Esophagus mucosa (tissue), 1 donor: ENCODE measurements at regions not wholly inside any gene's neighbourhood (a gene's known extent, or its start where the extent isn't known, plus 50 kb on each side); places are given as distances from the start of the nearest gene placed in this dataset.
"Not testable (repeated sequence)": the region's sequence is repeated elsewhere in the genome, so short reads cannot be mapped to it uniquely, and the experiment has no call there.

Experiments used
- ATAC-seq: fragments of 200-7000 bp; cut with Tn5 transposase; one replicate; pipeline ENCODE4 v1.9.1; 2020
- donor health status: DM: yes; HTN: yes; CAD: no.

DNA sequence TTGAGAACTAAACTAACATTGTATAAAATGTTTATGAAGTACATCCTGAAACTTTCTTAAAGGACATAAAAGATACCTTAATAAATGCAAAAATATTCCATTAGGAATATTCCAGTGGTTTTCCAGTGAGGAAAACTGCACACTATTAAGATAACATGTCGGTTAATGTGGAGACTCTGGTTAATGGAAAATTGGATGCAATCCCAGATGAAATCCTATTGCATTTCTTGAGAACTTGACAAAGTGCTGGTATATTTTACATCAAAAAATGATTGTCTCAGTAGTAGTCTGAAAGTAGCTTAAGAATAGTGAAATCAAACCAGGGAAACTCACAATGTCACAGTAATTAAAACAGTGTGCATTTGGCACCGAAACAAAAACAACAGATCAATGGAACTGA, 202.5 kb upstream of the MON1B start:
- ATAC-seq, result no peak

DNA sequence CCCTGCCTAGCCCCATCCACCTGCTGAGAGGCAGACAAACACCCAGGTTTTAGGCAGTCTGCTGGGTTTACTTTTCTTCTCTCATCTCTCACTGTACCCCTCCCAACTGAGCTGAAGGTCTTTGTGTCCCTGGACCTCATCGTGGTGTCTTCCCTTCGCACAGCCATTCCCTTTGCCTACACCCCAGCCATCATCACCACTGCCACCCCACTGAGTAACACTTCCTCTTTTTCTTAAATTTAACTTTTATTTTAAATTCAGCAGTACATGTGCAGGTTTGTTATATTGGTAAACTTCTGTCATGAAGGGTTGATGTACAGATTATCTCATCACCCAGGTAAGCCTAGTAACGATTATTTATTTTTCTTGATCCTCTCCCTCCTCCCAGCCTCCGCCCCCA, 188.3 kb upstream of the MON1B start:
- ATAC-seq, result no peak

DNA sequence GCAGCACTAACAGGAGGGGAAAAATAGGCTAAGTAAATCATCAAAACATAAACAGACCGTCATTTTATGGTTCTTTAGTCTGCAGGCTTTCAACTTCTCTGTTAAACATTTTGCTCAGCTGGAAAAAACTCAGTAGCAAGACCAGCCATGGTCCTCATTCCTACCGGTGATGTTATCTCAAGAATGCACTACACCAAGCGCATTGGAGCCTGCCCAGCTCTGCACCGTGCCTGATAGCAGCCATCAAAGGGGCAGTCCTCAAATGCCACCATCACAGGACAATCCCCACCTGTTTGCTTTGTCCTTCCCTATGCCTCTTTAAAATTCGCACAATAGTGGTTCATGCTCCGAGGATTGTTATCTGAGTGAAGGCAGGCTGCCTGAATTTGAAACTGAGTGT, 181.5 kb upstream of the MON1B start:
- no peak for ATAC-seq

DNA sequence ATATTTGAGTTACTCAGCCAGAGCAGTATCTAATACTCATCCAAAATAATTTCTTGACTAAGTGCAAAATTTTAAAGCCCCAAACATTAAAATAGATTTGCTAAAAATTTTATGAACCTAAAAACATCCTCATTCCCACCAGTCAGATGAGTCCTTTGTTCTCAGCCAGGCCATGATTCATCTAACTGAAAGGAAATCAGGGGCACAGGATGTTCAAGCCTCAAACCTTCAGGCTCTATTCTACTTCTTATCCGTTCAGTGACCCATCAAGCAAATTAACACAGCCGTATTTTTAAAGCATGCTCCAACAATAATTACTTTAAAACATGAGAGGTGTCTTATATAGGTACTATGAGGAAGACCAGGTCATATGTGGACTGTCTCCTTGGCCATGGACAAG, 176.5 kb upstream of the MON1B start:
- ATAC-seq, result no peak

DNA sequence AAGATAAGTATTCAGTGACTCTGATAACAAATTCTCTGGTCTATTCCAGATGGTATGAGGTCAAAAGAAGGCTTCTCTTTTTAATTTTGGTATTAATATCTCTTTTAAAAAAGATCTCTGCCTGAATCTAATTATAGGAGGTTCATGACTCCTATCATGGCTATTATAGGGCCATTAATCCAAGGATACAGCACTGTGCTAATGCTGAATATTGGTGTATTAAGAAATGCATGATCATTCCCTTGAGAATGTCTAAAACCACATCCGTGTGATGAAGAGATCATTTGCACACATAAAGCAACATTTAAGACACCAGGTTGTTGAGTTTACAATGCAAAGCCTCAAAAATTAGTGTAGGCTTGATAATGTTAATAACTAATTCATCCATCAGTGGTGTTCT, 160.4 kb upstream of the MON1B start:
- ATAC-seq, result no peak

DNA sequence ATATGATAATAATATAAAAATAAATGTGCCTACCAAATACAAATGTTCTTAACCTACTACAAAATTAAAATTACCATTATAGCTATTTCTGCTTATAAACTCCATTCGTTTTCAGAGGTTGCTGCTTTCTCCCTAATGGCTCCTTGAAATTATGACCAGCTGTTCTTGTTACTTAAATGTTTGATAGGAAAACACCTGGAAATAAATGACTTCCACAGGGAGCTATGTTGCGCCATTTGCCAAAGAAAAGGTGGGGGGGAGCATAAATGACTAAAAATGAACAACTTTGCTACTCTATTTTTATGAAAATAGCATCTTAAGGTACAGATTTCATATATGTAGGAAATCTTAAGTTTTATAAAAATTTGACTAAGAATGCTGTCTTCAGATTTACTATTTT, 157.5 kb upstream of the MON1B start:
- ATAC-seq, result no peak

DNA sequence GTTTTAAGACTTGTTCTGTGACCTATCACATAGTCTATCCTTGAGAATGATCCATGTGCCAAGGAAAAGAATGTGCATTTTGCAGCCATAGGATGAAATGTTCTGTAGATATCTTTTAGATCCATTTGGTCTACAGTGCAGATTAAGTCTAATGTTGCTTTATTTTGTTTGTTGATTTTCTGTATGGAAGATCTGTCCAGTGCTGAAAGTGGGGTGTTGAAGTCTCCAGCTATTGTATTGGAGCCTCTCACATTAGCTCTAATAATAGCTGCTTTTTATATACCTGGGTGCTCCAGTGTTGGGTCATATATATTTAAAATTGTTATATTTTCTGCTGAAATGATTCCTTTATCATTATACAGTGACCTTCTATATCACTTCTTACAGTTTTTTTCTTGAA, 155.6 kb upstream of the MON1B start:
- ATAC-seq, result no peak

DNA sequence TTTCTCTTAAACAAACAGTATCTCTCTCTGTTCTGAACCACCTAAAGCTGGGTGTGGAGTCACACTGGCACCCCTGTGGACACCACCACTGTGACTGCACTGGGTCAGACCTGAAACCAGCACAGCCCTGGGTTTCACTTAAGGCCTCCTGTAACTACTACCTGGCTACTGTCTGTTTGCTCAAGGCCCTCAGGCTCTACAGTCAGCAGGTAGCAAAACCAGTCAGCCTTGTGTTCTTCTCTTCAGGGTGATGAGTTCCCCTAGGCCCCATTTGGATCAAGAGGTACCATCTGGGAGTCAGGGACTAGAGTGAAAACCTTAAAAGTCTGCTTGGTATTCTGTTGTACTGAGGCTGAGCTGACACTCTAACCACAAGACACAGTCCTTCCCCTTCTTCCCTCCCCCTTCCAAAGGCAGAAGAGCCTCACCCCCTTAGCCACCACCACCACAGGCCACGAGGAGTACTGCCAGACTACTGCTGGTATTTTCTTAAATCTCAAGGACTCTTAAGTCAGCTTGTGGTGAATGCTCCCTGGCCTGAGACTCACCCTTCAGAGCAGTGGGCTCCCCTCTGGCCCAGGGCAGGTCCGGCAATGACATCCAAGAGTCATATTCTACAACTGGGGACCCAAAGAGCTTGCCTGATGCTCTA, 153.2 kb upstream of the MON1B start:
- no peak for ATAC-seq

DNA sequence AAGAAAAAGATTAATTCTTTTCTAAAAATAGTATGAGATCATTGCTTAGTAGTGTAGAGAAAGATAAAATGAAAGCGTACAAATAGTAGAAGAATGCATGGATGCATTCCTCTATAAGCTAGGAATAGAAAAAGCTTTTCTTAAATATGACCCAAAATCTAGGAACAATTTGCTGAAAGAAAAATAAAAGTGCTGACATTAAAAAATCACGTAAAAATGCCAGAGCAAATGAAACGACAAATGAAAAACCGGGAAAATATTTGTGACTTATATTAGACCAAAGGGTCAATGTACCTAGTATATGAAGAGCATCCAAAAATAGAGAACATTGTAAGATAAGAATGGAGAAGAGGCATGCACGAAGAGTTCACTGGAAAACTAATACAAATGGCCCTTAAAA, 149.5 kb upstream of the MON1B start:
- no peak for ATAC-seq

DNA sequence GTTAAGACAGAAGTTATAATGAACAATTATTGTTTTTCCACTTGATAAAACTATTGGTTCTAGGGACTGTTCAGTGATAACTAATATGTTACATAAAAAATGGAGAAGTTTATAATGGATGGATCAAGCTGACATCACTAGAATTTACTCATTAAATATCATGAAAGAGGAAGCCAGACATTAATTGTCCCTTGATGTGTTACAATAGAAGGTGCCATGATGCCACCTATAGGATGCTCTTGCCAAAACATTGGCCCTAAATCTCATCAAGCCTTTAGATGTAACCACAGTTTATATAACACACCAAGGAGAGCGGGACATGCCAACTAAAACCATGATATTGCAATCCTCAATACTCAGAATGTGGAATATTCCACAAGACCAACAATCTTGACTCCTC, 147.9 kb upstream of the MON1B start:
- no peak for ATAC-seq

DNA sequence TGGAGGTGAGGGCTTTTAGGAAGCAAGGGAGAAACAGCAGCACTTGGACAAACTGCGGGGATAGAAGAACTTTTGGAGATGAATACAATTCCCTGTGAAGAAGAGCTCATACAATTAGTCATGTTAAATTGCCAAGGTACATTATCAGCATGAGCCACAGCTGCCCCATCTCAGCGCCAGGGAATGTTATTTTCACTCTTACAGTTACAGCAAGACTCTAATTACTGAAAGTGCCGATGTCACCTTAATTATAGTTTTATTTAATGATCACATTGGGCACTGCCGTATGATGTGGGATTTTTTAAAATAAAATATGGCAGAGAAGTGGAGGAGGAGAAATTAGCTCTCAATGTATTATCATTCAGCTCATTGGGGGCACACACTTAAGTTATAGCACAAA, 144.8 kb upstream of the MON1B start:
- no peak for ATAC-seq

DNA sequence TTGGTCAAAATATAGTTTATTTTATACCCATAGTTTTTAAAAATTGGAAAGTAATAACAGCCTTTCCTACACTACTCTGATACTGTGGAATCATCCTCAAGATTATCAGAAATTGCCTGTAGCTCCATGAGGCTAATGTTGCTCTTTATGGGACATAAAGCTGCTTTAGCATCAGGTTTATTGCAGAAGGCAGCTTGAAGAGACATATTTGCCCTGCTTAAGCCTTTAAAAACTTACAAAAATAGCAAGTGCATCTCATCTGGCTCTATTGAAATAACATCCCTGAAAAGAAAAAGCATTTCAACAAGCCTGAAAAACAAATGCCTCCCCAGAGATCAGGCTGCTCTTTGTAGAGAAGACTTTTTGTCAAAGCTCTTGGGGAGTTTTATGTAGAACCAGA, 142.9 kb upstream of the MON1B start:
- ATAC-seq, result no peak

DNA sequence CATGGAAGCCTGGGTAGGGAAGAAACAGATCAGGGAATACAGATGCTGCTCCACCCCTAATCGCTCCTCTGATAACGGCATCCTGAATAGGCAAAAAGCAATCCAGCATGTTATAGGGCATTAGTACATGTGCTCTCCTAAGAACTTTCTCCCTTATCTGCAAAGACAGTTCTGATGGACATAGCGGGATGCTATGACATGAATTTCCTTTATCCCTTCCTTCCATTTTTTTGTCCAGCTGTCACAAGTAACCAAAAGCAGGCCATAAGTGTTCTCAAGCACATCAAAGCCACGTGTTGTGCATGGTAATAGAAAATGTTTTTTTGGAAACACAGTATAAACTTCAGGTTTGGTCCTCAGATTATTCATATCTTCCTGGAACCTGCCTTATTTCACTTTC, 141.4 kb upstream of the MON1B start:
- no peak for ATAC-seq

DNA sequence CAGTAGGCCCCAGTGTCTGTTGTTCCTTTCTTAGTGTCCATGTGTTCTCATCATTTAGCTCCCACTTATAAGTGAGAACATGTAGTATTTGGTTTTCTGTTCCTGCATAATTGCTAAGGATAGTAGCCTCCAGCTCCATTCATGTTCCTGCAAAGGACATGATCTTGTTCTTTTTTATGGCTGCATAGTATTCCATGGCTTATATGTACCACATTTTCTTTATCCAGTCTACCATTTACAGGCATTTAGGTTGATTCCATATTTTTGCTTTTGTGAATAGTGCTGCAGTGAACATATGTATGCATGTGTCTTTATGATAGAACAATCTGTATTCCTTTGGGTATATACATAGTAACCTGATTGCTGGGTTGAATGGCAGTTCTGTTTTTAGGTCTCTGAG, 134.4 kb upstream of the MON1B start:
- not testable (repeated sequence) for ATAC-seq

DNA sequence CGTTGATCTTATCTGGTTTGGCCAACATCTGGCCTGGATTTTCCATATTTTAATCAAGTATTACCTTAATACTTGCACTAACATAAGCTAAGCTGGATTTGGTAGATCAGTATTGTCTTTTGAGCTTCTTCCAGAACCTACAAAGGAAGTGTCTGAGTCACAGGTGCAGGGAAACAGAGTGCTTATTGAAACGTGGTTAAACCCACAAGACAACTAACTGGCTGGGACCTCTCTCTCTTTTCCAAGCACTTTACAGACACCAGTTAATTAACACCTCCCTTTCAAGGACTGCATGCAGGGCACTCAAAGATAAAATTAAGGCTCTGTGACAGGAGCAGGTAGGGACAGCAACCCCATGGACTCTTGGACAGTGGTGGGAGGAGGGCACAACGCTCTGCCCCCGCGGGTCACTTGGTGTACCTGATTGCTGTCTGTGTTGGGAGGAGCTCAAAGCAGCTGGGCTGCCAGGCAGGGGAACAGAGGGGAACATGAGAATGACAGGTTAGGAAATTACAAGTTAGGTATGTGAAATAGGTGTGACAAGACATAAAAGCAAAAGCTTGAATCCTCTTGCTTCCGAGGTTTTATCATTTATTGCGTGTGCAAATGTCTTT, 133.7 kb upstream of the MON1B start:
- ATAC-seq, result no peak

DNA sequence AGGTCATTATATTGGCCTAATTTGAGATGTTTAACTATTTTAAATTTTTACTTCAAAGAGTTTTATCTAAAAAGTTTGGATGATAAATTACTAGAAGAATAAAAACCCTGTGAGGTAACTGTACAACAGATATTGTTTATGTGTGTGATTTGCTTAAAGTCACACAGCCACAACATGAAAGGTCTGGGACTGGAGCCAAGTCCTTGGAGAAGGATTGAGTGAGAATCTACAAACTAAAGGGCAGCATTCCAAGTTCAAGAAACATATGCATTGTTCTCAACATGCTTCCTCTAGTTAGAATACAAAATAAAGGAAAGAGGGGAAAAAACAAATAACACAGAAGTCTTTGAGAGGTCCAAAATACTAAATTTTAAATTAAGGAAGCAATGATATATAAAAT, 131.5 kb upstream of the MON1B start:
- ATAC-seq, result no peak

DNA sequence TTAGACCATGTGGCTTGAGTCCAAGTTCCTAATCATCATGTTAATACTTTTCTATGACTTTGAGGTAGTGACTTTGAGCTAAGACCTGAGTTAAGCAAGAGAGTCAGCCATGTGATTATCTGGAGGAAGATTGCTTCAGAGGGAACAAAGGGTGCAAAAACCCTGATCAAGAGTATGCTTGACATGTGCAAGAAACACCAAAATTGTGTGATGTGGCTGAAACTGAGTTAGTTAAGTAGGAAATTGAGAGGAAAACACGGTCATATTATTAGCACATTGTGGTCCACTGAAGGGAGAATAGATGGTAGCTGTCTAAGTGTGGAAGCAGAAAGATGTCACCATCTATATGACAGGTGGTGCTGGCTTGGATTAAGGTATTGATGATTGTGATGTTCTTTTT, 130.4 kb upstream of the MON1B start:
- ATAC-seq, result no peak

DNA sequence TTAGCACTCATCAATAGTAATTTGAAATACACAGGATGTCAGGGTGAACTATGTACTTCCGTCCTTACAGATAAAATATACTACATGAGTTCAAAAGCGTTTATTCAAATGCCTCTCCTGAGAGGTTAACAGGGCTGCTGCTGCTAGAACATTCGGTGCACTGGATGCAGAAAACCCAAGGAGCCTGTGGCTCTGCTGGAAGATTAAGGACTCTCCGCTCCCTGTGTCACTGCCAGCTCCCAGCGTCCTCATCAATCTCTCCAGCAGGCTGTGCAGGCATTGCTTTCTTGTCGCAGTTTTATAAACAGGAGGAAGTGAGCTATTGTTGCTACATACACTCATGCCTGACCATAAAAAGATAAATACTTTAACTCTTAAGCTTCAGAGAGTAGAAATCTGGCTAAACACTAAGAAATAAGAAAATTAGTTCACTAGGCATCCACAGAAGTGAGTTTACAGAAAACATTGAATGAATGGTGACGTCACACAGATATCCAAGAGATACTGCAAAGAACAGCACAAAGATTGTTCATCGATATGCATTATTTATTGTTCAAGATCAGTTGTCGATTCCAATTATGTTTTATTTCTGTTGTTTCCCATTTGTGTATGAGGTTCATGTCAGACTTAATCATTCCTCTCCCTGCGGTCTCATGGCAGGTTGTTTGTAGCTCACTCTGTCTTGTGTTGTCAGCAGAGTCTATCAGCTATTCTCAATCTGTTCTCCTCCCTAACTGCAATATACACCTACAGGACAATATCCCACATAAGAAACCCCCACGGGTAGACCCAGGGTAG, 127.9 kb upstream of the MON1B start:
- no peak for ATAC-seq

DNA sequence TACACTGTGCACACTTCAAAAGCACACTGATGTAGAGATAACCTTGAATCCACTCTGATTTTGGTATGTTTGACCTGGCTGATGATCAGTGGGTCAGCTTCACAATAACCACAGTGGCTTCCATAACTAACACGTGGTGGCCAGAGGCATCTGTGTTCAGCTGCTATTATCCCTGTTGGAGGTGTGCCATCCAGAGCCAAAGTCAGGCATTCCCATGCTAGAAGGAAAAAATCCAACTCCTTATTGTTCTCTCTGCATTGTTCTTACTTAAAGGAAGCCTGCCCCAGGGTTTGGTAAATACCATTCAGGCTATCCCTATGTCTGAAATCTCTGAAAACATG, 127.3 kb upstream of the MON1B start:
- ATAC-seq, result no peak

DNA sequence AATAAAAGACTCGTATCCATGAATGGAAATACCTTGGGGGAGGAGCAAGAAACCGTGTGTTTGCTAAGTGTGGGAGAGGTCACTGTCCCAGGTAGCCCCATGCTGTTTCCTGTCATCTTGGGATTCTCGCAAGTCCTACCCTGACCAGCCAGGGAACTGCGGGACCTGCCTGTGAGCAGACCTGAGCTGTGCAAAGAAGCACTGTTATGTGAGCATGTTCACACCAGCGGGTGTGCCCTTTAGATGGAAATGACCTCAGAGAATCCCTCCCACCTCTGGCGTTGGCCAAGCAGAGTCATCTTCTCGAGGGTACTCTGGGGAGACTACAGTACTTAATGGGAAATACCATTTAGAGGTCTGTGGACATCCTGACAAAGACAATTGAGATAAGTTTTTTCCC, 127.0 kb upstream of the MON1B start:
- ATAC-seq, result no peak

DNA sequence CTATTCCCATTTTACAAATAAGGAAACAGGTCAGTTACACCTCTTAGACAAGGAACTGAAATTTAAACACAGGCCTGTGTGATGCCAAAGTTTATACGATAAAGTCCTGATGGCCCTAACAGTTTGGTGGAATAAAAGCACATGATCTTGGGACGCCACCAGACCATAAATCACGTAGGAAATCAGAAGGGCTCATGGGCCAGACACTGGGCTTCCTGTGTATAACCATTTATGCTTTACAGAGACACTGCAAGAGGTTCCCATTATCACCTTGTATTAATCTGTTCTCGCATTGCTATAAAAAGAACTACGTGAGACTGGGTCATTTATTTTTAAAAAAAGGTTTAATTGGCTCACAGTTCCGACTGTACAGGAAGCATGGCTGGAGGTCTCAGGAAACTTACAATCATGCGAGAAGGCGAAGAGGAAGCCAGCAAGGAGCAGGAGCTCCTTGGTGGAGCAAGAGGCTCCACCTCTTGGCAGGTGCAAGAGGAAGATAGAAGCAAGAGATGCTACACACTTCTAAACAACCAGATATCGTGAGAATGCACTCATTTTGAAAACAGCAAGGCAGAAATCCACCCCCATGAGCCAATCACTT, 124.0 kb upstream of the MON1B start:
- no peak for ATAC-seq

DNA sequence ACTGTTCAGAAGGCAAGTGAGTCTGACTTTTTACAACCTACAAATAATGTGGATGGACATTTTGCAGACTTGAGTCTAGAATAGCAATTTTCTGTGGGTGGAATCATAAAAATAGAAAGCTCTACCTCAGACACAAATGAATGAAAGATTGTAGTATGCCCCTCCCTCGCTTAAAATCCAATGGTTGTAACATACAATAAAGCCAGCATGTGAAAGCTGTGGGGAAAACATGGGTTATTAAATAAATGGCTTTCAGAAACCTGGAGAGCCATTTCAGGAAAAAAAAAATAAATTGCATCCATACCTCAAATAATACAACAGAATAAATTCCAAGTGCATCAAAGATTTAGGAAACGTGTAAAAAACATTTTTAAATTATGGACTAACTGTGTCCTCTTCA, 123.1 kb upstream of the MON1B start:
- no peak for ATAC-seq

DNA sequence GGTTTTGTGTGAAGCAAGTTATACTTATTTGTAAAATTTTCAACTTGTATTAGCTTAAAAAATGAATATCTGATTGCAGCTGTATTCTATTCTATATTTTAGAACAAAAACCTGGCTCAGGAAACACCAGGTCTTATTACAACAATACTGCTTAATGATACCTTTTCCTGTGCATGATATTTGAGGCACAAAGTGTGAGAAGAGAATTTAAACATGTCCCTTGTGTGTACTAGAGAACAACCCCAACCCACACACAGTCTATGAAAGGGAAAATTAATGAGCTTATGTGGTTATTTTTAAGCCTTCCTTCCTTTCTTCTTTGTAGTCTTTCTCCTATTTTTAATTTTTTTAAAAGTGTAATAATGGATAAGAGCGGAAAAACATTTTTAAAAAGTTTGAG, 122.6 kb upstream of the MON1B start:
- no peak for ATAC-seq

DNA sequence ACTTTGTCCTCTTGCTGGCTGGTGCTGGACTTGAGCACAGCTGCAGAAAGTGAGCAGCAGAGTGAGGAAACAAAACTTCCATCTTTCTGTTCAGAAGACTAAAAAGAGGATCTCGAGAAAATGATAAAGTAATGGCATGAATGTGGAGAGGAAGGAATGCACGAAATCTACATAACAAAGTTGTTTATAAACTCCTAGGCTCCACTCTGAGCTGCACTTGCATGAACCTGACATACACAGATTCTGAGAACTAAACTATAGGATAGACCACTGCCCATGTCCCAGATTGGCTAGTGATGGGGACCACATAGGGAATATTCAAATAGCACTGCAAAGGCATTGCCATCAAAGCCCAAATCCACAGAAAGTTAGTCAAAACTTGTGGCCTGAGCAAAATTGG, 121.1 kb upstream of the MON1B start:
- ATAC-seq, result no peak
